Nephron progenitor cell (in vitro differentiated cells): ENCODE measurements at regions not wholly inside any gene's neighbourhood (a gene's known extent, or its start where the extent isn't known, plus 50 kb on each side); places are given as distances from the start of the nearest gene placed in this dataset.

Experiments used
- DNase-seq: peaks from one replicate; pipeline ENCODE4 v3.0.0; 2021
- H3K27ac Mint-ChIP-seq: 2 replicates; pipeline ENCODE4 v1.8.0; 2021; ENCODE audit warnings: mild to moderate bottlenecking, moderate library complexity, mixed read lengths
- H3K27me3 Mint-ChIP-seq: 2 replicates; pipeline ENCODE4 v1.8.0; 2021; ENCODE audit warnings: mild to moderate bottlenecking, low read depth, mixed read lengths; ENCODE audit not compliant: poor library complexity
- H3K36me3 Mint-ChIP-seq: 2 replicates; pipeline ENCODE4 v1.8.0; 2021; ENCODE audit warnings: low read depth, mixed read lengths
- H3K4me1 Mint-ChIP-seq: 2 replicates; pipeline ENCODE4 v1.8.0; 2021; ENCODE audit warnings: mixed read lengths
- H3K4me3 Mint-ChIP-seq: 2 replicates; pipeline ENCODE4 v1.8.0; 2021; ENCODE audit warnings: mild to moderate bottlenecking, moderate library complexity, mixed read lengths
- H3K9me3 Mint-ChIP-seq: 2 replicates; pipeline ENCODE4 v1.8.0; 2021; ENCODE audit warnings: mild to moderate bottlenecking, moderate library complexity, mixed read lengths
- TF ChIP-seq, protein P1 (sequence below): fragments of 200-600 bp; sonication (generic); IDR thresholded peaks from 2 replicates; pipeline ENCODE4 v1.5.0; 2021; ENCODE audit warnings: antibody characterized with exemption

GRCh38 chr2:173835726-173836125, 129.4 kb downstream of the SP3 start:
- DNase-seq, result no peak
- no peak overlapping the region for H3K4me3 Mint-ChIP-seq
- H3K27ac Mint-ChIP-seq, result no peak overlapping the region
- H3K27me3 Mint-ChIP-seq, result peaks cover 2% of the 10 kb centered on the region
- peaks cover 30% of the 10 kb centered on the region for H3K4me1 Mint-ChIP-seq
- TF ChIP-seq, protein P1, sequence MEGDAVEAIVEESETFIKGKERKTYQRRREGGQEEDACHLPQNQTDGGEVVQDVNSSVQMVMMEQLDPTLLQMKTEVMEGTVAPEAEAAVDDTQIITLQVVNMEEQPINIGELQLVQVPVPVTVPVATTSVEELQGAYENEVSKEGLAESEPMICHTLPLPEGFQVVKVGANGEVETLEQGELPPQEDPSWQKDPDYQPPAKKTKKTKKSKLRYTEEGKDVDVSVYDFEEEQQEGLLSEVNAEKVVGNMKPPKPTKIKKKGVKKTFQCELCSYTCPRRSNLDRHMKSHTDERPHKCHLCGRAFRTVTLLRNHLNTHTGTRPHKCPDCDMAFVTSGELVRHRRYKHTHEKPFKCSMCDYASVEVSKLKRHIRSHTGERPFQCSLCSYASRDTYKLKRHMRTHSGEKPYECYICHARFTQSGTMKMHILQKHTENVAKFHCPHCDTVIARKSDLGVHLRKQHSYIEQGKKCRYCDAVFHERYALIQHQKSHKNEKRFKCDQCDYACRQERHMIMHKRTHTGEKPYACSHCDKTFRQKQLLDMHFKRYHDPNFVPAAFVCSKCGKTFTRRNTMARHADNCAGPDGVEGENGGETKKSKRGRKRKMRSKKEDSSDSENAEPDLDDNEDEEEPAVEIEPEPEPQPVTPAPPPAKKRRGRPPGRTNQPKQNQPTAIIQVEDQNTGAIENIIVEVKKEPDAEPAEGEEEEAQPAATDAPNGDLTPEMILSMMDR, result no peak
- H3K9me3 Mint-ChIP-seq, result peaks cover 15% of the 10 kb centered on the region
- H3K36me3 Mint-ChIP-seq, result no peaks in the 10 kb centered on the region

- Mint-ChIP-seq H3K36me3 (no peaks in the 10 kb centered on the region), H3K9me3 (no peaks in the 10 kb centered on the region), H3K4me3 (no peak overlapping the region), H3K27me3 (no peaks in the 10 kb centered on the region), H3K4me1 (peaks cover 41% of the 10 kb centered on the region), H3K27ac (no peak overlapping the region)
- no peak for DNase-seq
- TF ChIP-seq, protein P1, result no peak
Measured at GRCh38 chr2:173841110-173841509, 124.1 kb downstream of the SP3 start.

- Mint-ChIP-seq H3K9me3 (peaks cover 12% of the 10 kb centered on the region), H3K4me1 (peaks cover 41% of the 10 kb centered on the region), H3K36me3 (peaks cover 4% of the 10 kb centered on the region), H3K27ac (peak overlapping the region; percentile 33), H3K27me3 (no peaks in the 10 kb centered on the region), H3K4me3 (no peak overlapping the region)
- DNase-seq, result no peak
- TF ChIP-seq, protein P1, result no peak
Measured at GRCh38 chr2:173843526-173843925, 121.6 kb downstream of the SP3 start.

DNA sequence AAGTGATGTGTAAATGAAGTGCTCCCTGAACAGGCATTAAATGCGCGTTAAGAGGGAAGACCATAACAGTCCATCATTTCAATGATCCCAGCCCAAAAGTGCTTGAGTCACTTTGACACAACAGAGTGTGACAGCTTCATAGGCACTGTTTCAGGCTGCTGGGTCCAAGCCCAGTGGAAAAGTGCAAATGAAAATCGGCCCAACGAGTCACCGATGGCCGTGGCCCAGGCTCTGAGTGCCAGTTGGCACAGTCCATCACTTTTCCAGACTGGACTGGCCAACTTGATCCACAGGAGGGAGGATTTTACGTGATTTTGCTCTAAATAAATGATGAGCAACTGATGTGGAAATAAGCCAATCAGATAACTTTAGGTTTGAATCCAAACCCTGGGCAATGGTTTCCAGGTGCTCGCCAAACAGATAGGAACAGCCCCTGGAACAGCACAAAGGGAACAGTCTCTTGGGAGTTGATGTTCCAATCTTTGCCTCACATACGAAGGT, 114.0 kb downstream of the SP3 start:
- Mint-ChIP-seq H3K36me3 (peaks cover 4% of the 10 kb centered on the region), H3K4me1 (no peaks in the 10 kb centered on the region), H3K4me3 (no peak overlapping the region), H3K27ac (no peak overlapping the region), H3K27me3 (peaks cover 4% of the 10 kb centered on the region), H3K9me3 (peaks cover 12% of the 10 kb centered on the region)
- DNase-seq, result no peak
- TF ChIP-seq, protein P1, result no peak

DNA sequence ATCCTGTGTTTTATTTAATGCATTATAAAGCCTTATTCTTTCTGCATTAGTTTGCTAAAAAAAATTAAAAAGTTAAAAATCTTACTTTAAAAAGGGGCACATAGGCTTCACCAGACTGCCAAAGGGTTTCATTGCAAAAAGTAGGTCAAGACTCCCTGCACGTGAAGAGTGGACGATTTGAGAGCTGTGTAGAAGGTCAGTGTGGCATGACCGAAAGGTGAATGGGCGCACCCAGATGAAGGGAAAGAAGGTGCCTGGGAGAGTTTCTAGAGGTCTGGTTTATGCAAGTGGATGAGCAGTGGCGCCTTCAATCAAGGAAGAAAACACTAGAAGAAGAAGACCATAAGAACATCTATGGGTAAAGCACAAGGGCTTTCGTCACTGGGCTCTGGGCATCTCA, 111.0 kb downstream of the SP3 start:
- peaks cover 11% of the 10 kb centered on the region for H3K27me3 Mint-ChIP-seq
- no peak overlapping the region for H3K27ac Mint-ChIP-seq
- TF ChIP-seq, protein P1, result no peak
- H3K36me3 Mint-ChIP-seq, result no peaks in the 10 kb centered on the region
- no peak for DNase-seq
- no peak overlapping the region for H3K4me3 Mint-ChIP-seq
- H3K4me1 Mint-ChIP-seq, result peaks cover 11% of the 10 kb centered on the region
- H3K9me3 Mint-ChIP-seq, result no peaks in the 10 kb centered on the region

DNA sequence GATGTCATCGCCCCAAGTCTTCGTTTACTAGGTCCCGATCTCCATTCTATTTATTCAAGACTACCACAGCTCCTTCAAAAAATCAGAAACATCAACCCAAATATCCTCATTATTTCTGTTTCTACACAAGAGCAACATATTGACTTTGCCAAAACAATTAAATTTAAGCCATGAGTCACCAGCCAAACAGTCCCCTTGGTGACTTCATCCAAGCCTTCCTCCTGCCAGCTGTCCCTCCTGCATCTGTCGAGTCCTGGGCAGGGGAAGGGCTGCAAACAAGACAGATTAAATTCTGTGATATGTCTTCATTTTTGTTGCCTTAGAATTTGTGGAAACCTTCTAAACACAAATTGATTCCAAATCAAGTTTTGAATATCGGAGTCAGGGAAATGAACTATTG, 110.3 kb downstream of the SP3 start:
- DNase-seq, result no peak
- no peaks in the 10 kb centered on the region for H3K9me3 Mint-ChIP-seq
- H3K27ac Mint-ChIP-seq, result no peak overlapping the region

More for the DNA sequence above, 110.3 kb downstream of the SP3 start:
- no peaks in the 10 kb centered on the region for H3K36me3 Mint-ChIP-seq
- H3K27me3 Mint-ChIP-seq, result peaks cover 7% of the 10 kb centered on the region
- peaks cover 11% of the 10 kb centered on the region for H3K4me1 Mint-ChIP-seq
- TF ChIP-seq, protein P1, result no peak
- H3K4me3 Mint-ChIP-seq, result no peak overlapping the region
